Upper lobe of right lung (tissue), 1 donor: ENCODE measurements at regions not wholly inside any gene's neighbourhood (a gene's known extent, or its start where the extent isn't known, plus 50 kb on each side); places are given as distances from the start of the nearest gene placed in this dataset.

Experiments used
- ATAC-seq: fragments of 200-7000 bp; cut with Tn5 transposase; one replicate; pipeline ENCODE4 v1.9.1; 2020; ENCODE audit warnings: mild to moderate bottlenecking, moderate library complexity
- DNase-seq: peaks from one replicate; pipeline ENCODE4 v3.0.0-alpha.2; 2020
- H3K27ac ChIP-seq: fragments of 200-600 bp; one replicate; pipeline ENCODE4 v1.8.0; 2022
- H3K27me3 ChIP-seq: fragments of 200-600 bp; one replicate; pipeline ENCODE4 v1.8.0; 2022; ENCODE audit warnings: mild to moderate bottlenecking
- H3K36me3 ChIP-seq: fragments of 200-600 bp; one replicate; pipeline ENCODE4 v1.8.0; 2022
- H3K4me1 ChIP-seq: fragments of 200-600 bp; one replicate; pipeline ENCODE4 v1.8.0; 2022
- H3K4me3 ChIP-seq: fragments of 200-600 bp; one replicate; pipeline ENCODE4 v1.8.0; 2022; ENCODE audit warnings: mild to moderate bottlenecking
- H3K9me3 ChIP-seq: fragments of 200-600 bp; one replicate; pipeline ENCODE4 v1.8.0; 2022
- CTCF ChIP-seq: fragments of 200-600 bp; IDR thresholded peaks from one replicate; pipeline ENCODE4 v1.8.0; 2022; ENCODE audit warnings: antibody characterized with exemption
- intact Hi-C: fragments of 100-400 bp; cut with DNase I; formaldehyde crosslinking; loops from one replicate; pipeline ENCODE4 v1.11.0; 2022
- donor health status: DM: no; HTN: yes; CAD: no; lungs with severe emphysema.

GRCh38 chr4:14184767-14185166 is 557.2 kb upstream of the BOD1L1 start:
- H3K27ac ChIP-seq = no peak overlapping the region
- no peak overlapping the region for H3K4me3 ChIP-seq
- no peaks in the 10 kb centered on the region for H3K27me3 ChIP-seq
- intact Hi-C loops = no loop called here
- DNase-seq (no peak), ATAC-seq (no peak)
- no peaks in the 10 kb centered on the region for H3K9me3 ChIP-seq
- H3K36me3 ChIP-seq = no peaks in the 10 kb centered on the region
- TF ChIP-seq CTCF = no peak
- H3K4me1 ChIP-seq = no peaks in the 10 kb centered on the region

GRCh38 chr4:14188214-14188613 is 560.7 kb upstream of the BOD1L1 start:
- H3K27ac ChIP-seq = no peak overlapping the region
- intact Hi-C loops = no loop called here

GRCh38 chr4:14193601-14194000 is 566.1 kb upstream of the BOD1L1 start:
- no peak for ATAC-seq
- TF ChIP-seq CTCF = no peak
- intact Hi-C loops = no loop called here

More at GRCh38 chr4:14188214-14188613, 560.7 kb upstream of the BOD1L1 start:
- DNase-seq (no peak), ATAC-seq (no peak)
- Histone ChIP-seq H3K27me3 (no peaks in the 10 kb centered on the region), H3K36me3 (no peaks in the 10 kb centered on the region), H3K4me1 (no peaks in the 10 kb centered on the region), H3K9me3 (no peaks in the 10 kb centered on the region), H3K4me3 (no peak overlapping the region)
- no peak for TF ChIP-seq CTCF

GRCh38 chr4:14196131-14196530 is 568.6 kb upstream of the BOD1L1 start:
- Histone ChIP-seq H3K27me3 (no peaks in the 10 kb centered on the region), H3K4me1 (no peaks in the 10 kb centered on the region), H3K36me3 (no peaks in the 10 kb centered on the region), H3K27ac (no peak overlapping the region), H3K9me3 (no peaks in the 10 kb centered on the region), H3K4me3 (no peak overlapping the region)
- no peak for TF ChIP-seq CTCF
- DNase-seq (peak; percentile 67), ATAC-seq (peak; percentile 73)
- intact Hi-C loops = no loop called here

More at GRCh38 chr4:14193601-14194000, 566.1 kb upstream of the BOD1L1 start:
- H3K27me3 ChIP-seq = no peaks in the 10 kb centered on the region
- no peak for DNase-seq
- H3K4me1 ChIP-seq = no peaks in the 10 kb centered on the region
- H3K27ac ChIP-seq = no peak overlapping the region
- H3K4me3 ChIP-seq = no peak overlapping the region
- no peaks in the 10 kb centered on the region for H3K36me3 ChIP-seq
- H3K9me3 ChIP-seq = no peaks in the 10 kb centered on the region

GRCh38 chr4:14215116-14215770 is 587.7 kb upstream of the BOD1L1 start:
- intact Hi-C loops = no loop called here
- TF ChIP-seq CTCF = no peak

GRCh38 chr4:14217401-14217800 is 589.9 kb upstream of the BOD1L1 start:
- H3K27ac ChIP-seq = no peak overlapping the region
- no peaks in the 10 kb centered on the region for H3K36me3 ChIP-seq
- no peaks in the 10 kb centered on the region for H3K27me3 ChIP-seq
- no peaks in the 10 kb centered on the region for H3K9me3 ChIP-seq
- intact Hi-C loops = no loop called here
- no peak for TF ChIP-seq CTCF
- ATAC-seq (no peak), DNase-seq (no peak)
- H3K4me3 ChIP-seq = no peak overlapping the region
- H3K4me1 ChIP-seq = no peaks in the 10 kb centered on the region

More at GRCh38 chr4:14215116-14215770, 587.7 kb upstream of the BOD1L1 start:
- Histone ChIP-seq H3K9me3 (no peaks in the 10 kb centered on the region), H3K36me3 (no peaks in the 10 kb centered on the region), H3K4me1 (no peaks in the 10 kb centered on the region), H3K27ac (no peak overlapping the region), H3K4me3 (no peak overlapping the region), H3K27me3 (no peaks in the 10 kb centered on the region)
- ATAC-seq (no peak), DNase-seq (no peak)
